RWPE2 (cell line): ENCODE measurements at regions not wholly inside any gene's neighbourhood (a gene's known extent, or its start where the extent isn't known, plus 50 kb on each side); places are given as distances from the start of the nearest gene placed in this dataset.

Experiments
- ATAC-seq: fragments of 200-7000 bp; cut with Tn5 transposase; 3 replicates; pipeline ENCODE4 v1.9.1; 2021; ENCODE audit warnings: low read depth
- DNase-seq: peaks from one replicate; pipeline ENCODE4 v3.0.0-alpha.2; 2020; ENCODE audit warnings: low spot score
- H3K27ac ChIP-seq: fragments of 450-650 bp; 2 replicates; pipeline ENCODE4 v1.5.1; 2017; ENCODE audit warnings: mild to moderate bottlenecking; ENCODE audit not compliant: poor library complexity, severe bottlenecking
- H3K27me3 ChIP-seq: fragments of 250-450 bp; sonication (Bioruptor Pico); 2 replicates; pipeline ENCODE4 v1.5.1; 2021; ENCODE audit warnings: mild to moderate bottlenecking, moderate library complexity; ENCODE audit not compliant: insufficient read depth, poor library complexity, severe bottlenecking
- H3K36me3 ChIP-seq: fragments of 250-450 bp; sonication (Bioruptor Pico); 2 replicates; pipeline ENCODE4 v1.5.1; 2020; ENCODE audit warnings: low read depth, mild to moderate bottlenecking, moderate library complexity
- H3K4me1 ChIP-seq: fragments of 250-450 bp; sonication (Bioruptor Pico); 2 replicates; pipeline ENCODE4 v1.5.1; 2021; ENCODE audit warnings: mild to moderate bottlenecking, moderate library complexity; ENCODE audit not compliant: insufficient read depth, poor library complexity, severe bottlenecking
- H3K4me3 ChIP-seq: fragments of 250-450 bp; sonication (Bioruptor Pico); 2 replicates; pipeline ENCODE4 v1.5.1; 2021; ENCODE audit warnings: mild to moderate bottlenecking, moderate library complexity; ENCODE audit not compliant: severe bottlenecking
- H3K9me3 ChIP-seq: fragments of 250-450 bp; sonication (Bioruptor Pico); 2 replicates; pipeline ENCODE4 v1.5.1; 2021; ENCODE audit warnings: mild to moderate bottlenecking, moderate library complexity; ENCODE audit not compliant: severe bottlenecking
- TF ChIP-seq, protein P1 (sequence below): fragments of 450-650 bp; IDR thresholded peaks from one replicate; pipeline ENCODE4 v1.5.1; 2017; ENCODE audit warnings: mild to moderate bottlenecking, moderate library complexity; ENCODE audit not compliant: poor library complexity, severe bottlenecking

DNA sequence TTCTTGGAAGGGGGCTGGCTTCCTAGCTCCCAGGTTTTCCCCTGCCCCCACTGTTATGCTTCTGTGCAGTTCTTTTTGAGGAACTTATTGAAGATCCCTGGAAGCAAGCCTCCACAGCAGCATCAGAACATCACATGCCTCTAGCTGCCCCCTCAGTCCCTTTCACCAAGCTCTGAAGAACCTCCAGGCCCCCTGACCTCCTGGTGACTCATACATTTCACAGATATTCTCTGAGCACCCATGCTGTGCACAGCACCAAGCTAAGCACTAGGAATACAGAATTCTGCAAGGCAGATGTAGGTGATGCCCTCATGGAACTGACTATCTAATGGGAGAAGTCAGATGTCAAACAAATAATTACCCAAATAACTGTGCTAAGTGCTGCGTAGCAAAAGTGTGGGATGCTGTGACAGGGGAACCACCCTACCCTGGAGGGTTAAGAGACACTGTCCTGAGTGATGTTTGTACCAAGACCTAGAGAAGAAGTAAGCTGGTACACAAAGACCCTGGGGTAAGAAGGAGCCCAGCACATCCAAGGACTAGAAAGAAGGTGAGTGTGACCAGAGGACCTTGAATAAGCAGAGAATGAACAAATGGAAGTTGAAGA lies 213.7 kb upstream of the NR4A3 start:
- TF ChIP-seq, protein P1, sequence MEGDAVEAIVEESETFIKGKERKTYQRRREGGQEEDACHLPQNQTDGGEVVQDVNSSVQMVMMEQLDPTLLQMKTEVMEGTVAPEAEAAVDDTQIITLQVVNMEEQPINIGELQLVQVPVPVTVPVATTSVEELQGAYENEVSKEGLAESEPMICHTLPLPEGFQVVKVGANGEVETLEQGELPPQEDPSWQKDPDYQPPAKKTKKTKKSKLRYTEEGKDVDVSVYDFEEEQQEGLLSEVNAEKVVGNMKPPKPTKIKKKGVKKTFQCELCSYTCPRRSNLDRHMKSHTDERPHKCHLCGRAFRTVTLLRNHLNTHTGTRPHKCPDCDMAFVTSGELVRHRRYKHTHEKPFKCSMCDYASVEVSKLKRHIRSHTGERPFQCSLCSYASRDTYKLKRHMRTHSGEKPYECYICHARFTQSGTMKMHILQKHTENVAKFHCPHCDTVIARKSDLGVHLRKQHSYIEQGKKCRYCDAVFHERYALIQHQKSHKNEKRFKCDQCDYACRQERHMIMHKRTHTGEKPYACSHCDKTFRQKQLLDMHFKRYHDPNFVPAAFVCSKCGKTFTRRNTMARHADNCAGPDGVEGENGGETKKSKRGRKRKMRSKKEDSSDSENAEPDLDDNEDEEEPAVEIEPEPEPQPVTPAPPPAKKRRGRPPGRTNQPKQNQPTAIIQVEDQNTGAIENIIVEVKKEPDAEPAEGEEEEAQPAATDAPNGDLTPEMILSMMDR: no peak
- Histone ChIP-seq H3K9me3 (no peaks in the 10 kb centered on the region), H3K4me1 (no peaks in the 10 kb centered on the region), H3K27ac (no peak overlapping the region), H3K27me3 (no peaks in the 10 kb centered on the region), H3K36me3 (no peaks in the 10 kb centered on the region), H3K4me3 (no peak overlapping the region)
- ATAC-seq (no peak), DNase-seq (no peak)

GRCh38 chr9:99614341-99614740 lies 207.3 kb upstream of the NR4A3 start:
- TF ChIP-seq, protein P1: no peak
- ATAC-seq (no peak), DNase-seq (no peak)

DNA sequence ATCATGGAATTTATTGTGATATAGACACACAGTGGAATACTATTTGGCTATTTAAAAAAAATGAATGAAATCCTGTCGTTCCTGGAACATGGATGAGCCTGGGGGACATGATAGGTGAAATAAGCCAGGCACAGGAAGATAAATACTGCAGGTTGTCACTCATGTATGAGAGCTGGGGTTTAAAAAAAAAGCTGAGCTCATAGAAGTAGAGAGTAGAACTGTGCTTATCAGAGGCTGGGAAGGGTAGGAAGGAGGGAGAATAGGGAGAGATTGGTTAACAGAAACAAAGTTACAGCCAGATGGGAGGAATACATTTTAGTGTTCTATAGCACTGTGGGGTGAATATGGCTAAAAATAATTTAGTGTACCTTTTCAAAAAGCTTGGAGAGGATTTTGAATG lies 200.6 kb upstream of the NR4A3 start:
- TF ChIP-seq, protein P1: no peak
- H3K4me3 ChIP-seq: no peak overlapping the region
- no peak overlapping the region for H3K27ac ChIP-seq
- DNase-seq: no peak
- no peak for ATAC-seq
- no peaks in the 10 kb centered on the region for H3K36me3 ChIP-seq
- no peaks in the 10 kb centered on the region for H3K9me3 ChIP-seq
- H3K4me1 ChIP-seq: no peaks in the 10 kb centered on the region
- H3K27me3 ChIP-seq: no peaks in the 10 kb centered on the region

More at GRCh38 chr9:99614341-99614740, 207.3 kb upstream of the NR4A3 start:
- H3K36me3 ChIP-seq: no peaks in the 10 kb centered on the region
- no peaks in the 10 kb centered on the region for H3K27me3 ChIP-seq
- no peaks in the 10 kb centered on the region for H3K4me1 ChIP-seq
- no peak overlapping the region for H3K27ac ChIP-seq
- H3K4me3 ChIP-seq: no peak overlapping the region
- no peaks in the 10 kb centered on the region for H3K9me3 ChIP-seq

DNA sequence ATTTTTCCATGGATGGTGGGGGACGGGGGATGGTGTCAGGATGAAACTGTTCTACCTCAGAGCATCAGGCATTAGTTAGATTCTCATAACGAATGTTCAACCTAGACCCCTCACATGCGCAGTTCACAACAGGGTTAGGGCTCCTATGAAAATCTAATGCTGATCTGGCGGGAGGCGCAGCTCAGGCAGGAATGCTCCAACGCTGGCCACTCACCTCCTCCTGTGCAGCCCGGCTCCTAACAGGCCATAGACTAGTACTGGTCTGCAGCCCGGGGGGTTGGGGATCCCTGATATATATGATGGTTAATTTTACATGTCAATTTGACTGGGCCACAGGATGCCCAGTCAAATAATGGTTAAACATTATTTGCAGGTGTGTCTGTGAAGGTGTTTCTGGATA lies 199.0 kb upstream of the NR4A3 start:
- no peaks in the 10 kb centered on the region for H3K27me3 ChIP-seq
- no peak overlapping the region for H3K4me3 ChIP-seq
- no peak overlapping the region for H3K27ac ChIP-seq
- H3K36me3 ChIP-seq: no peaks in the 10 kb centered on the region
- ATAC-seq (no peak), DNase-seq (no peak)
- TF ChIP-seq, protein P1: no peak
- no peaks in the 10 kb centered on the region for H3K4me1 ChIP-seq
- H3K9me3 ChIP-seq: no peaks in the 10 kb centered on the region

DNA sequence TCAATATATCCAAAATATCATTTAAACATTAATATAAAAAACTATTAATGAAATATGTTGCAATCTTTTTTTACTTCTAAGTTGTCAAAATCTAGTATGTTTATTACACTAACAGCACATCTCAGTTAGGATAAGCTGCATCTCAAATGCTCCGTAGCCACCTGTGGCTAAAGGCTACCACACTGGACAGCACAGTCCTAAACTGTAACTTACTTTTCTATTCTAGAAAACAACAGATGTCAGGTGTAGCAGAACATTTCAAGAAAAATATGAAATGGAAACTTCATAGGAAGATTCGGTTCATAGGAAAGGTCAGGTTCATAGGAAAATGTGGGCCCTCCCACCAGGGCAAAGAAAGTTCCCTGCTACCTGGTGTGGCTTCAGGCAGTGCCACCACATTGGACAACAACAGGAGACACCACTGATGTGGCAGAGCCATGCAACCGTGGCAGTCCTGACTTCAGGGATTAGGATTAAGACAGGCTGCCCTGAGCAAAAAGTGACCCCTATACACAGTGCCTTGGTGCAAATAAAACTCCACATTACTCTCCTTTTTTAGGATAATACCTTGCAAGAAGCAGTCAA lies 197.8 kb upstream of the NR4A3 start:
- TF ChIP-seq, protein P1: no peak
- DNase-seq: no peak
- no peaks in the 10 kb centered on the region for H3K9me3 ChIP-seq

More for the DNA sequence above, 197.8 kb upstream of the NR4A3 start:
- Histone ChIP-seq H3K27me3 (no peaks in the 10 kb centered on the region), H3K4me3 (no peak overlapping the region), H3K27ac (no peak overlapping the region), H3K4me1 (no peaks in the 10 kb centered on the region), H3K36me3 (no peaks in the 10 kb centered on the region)
- ATAC-seq: no peak
